NCI-H2196 treated with DMSO at 0.1 percent for 48 hours (cell line): ENCODE measurements at regions not wholly inside any gene's neighbourhood (a gene's known extent, or its start where the extent isn't known, plus 50 kb on each side); places are given as distances from the start of the nearest gene placed in this dataset.

Experiments used
- DNase-seq: peaks from one replicate; lab custom pipeline; 2025; ENCODE audit not compliant: unreplicated experiment; lab: John Stamatoyannopoulos, UW

GRCh38 chr4:31896349-31896748, 1176.2 kb downstream of the PCDH7 start:
- no peak for DNase-seq

GRCh38 chr4:31905363-31905762, 1185.2 kb downstream of the PCDH7 start:
- no peak for DNase-seq

- no peak for DNase-seq
These were observed 1188.1 kb downstream of the PCDH7 start for GRCh38 chr4:31908261-31908660.

GRCh38 chr4:31917334-31917733, 1197.2 kb downstream of the PCDH7 start:
- no peak for DNase-seq

- DNase-seq = no peak
These were observed 1198.7 kb downstream of the PCDH7 start for GRCh38 chr4:31918891-31919290.

- DNase-seq = no peak
These were observed 1203.5 kb downstream of the PCDH7 start for GRCh38 chr4:31923634-31924033.

- DNase-seq = no peak
These were observed 1209.6 kb downstream of the PCDH7 start for GRCh38 chr4:31929676-31930345.

- no peak for DNase-seq
These were observed 1226.3 kb downstream of the PCDH7 start for GRCh38 chr4:31946456-31946855.

GRCh38 chr4:31947101-31947500, 1226.9 kb downstream of the PCDH7 start:
- no peak for DNase-seq

- no peak for DNase-seq
These were observed 1228.9 kb downstream of the PCDH7 start for GRCh38 chr4:31949045-31949444.

- no peak for DNase-seq
These were observed 1235.2 kb downstream of the PCDH7 start for GRCh38 chr4:31955346-31955745.

GRCh38 chr4:31959972-31960371, 1239.8 kb downstream of the PCDH7 start:
- DNase-seq = no peak

- no peak for DNase-seq
These were observed 1244.5 kb downstream of the PCDH7 start for GRCh38 chr4:31964685-31965084.

- no peak for DNase-seq
These were observed 1248.7 kb downstream of the PCDH7 start for GRCh38 chr4:31968842-31969241.

- DNase-seq = no peak
These were observed 1254.4 kb downstream of the PCDH7 start for GRCh38 chr4:31974490-31975002.

GRCh38 chr4:31979988-31980387, 1259.8 kb downstream of the PCDH7 start:
- no peak for DNase-seq

- DNase-seq = no peak
These were observed 1263.1 kb downstream of the PCDH7 start for GRCh38 chr4:31983246-31983645.

GRCh38 chr4:31983677-31984076, 1263.5 kb downstream of the PCDH7 start:
- DNase-seq = no peak

GRCh38 chr4:31984872-31985271, 1264.7 kb downstream of the PCDH7 start:
- no peak for DNase-seq

- DNase-seq = no peak
These were observed 1276.1 kb downstream of the PCDH7 start for GRCh38 chr4:31995943-31996901.

GRCh38 chr4:31998807-31999206, 1278.6 kb downstream of the PCDH7 start:
- no peak for DNase-seq

- DNase-seq = no peak
These were observed 1279.7 kb downstream of the PCDH7 start for GRCh38 chr4:31999848-32000247.
